ENCODE measurements at regions not wholly inside any gene's neighbourhood (a gene's known extent, or its start where the extent isn't known, plus 50 kb on each side); places are given as distances from the start of the nearest gene placed in this dataset.

DNA sequence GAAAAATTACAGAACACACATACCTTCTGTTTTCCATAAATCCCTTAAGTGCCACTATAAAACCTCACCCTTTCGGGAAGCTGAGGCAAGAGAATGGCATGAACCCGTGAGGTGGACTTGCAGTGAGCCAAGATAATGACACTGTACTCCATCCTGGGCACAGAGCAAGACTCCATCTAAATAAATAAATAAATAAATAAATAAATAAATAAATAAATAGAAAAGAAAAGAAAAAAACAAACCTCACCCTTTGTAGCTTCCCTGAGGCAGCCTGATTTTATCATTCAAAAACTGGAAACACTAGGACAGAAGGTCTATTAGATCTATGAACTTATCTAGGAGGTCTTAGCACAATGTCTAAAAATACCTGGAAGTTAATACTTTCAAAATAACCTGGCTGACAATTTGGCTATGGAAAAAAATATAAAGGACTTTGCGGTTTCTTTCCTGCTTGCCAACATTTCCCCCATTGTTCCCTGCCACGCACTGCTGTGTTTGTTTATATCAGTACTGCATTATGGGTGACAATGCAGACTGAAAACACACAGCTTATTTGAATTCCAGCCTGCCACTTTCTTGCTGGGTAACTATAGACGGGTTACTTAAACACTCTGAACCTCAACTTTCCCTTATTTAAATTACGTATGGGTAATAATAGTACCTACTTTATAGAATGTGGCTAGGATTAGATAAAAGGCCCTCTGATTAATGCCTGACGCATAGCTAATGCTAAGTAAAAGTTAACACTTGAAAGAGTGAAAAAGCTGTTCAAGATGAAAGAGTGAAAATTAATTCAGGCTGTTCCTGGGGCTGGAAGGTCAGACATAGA is 313.0 kb downstream of the RDH14 start:
- TF ChIP-seq ZNF26 (tag by site-specific recombination; IDR thresholded peaks at IDR 0.05) (no peak), ZNF121 (tag by site-specific recombination; IDR thresholded peaks at IDR 0.05) (no peak), ZNF302 (tag by site-specific recombination; IDR thresholded peaks at IDR 0.05; ENCODE audit: low read depth) (no peak), ZNF114 (tag by site-specific recombination; IDR thresholded peaks at IDR 0.05) (no peak), YY1 (tag by site-specific recombination; IDR thresholded peaks at IDR 0.05) (no peak), ZFP3 (tag by site-specific recombination; IDR thresholded peaks at IDR 0.05; ENCODE audit: low read depth) (no peak), ZBTB20 (tag by site-specific recombination; IDR thresholded peaks at IDR 0.05) (no peak)
- TF ChIP-seq, protein P1, sequence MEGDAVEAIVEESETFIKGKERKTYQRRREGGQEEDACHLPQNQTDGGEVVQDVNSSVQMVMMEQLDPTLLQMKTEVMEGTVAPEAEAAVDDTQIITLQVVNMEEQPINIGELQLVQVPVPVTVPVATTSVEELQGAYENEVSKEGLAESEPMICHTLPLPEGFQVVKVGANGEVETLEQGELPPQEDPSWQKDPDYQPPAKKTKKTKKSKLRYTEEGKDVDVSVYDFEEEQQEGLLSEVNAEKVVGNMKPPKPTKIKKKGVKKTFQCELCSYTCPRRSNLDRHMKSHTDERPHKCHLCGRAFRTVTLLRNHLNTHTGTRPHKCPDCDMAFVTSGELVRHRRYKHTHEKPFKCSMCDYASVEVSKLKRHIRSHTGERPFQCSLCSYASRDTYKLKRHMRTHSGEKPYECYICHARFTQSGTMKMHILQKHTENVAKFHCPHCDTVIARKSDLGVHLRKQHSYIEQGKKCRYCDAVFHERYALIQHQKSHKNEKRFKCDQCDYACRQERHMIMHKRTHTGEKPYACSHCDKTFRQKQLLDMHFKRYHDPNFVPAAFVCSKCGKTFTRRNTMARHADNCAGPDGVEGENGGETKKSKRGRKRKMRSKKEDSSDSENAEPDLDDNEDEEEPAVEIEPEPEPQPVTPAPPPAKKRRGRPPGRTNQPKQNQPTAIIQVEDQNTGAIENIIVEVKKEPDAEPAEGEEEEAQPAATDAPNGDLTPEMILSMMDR (tag by site-specific recombination; IDR thresholded peaks at IDR 0.05), result no peak
- TF ChIP-seq, protein P2, sequence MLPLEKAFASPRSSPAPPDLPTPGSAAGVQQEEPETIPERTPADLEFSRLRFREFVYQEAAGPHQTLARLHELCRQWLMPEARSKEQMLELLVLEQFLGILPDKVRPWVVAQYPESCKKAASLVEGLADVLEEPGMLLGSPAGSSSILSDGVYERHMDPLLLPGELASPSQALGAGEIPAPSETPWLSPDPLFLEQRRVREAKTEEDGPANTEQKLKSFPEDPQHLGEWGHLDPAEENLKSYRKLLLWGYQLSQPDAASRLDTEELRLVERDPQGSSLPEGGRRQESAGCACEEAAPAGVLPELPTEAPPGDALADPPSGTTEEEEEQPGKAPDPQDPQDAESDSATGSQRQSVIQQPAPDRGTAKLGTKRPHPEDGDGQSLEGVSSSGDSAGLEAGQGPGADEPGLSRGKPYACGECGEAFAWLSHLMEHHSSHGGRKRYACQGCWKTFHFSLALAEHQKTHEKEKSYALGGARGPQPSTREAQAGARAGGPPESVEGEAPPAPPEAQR (tag by site-specific recombination; IDR thresholded peaks at IDR 0.05), result no peak

Data from HEK293 (cell line).